ENCODE measurements at regions not wholly inside any gene's neighbourhood (a gene's known extent, or its start where the extent isn't known, plus 50 kb on each side); places are given as distances from the start of the nearest gene placed in this dataset.

- ChIA-PET CTCF (no interaction called here), RAD21 (ENCODE audit: low non-redundant PET in 1 of 2, low total read pairs in 2 of 2, uncharacterized antibody in 2 of 2, unreplicated experiment in 2 of 2) (no interaction called here), POLR2A (no interaction called here)
- no peaks in the 10 kb centered on the region for H3K79me2 ChIP-seq (ENCODE audit: insufficient read depth, low read length)
- H4K20me1 ChIP-seq (ENCODE audit: insufficient read depth), result no peaks in the 10 kb centered on the region
- H3K27ac ChIP-seq (ENCODE audit: low read depth, low read length), result no peak overlapping the region
- H3K9me3 ChIP-seq (ENCODE audit: control insufficient read depth in 1 of 2, insufficient read depth in 1 of 2, low read depth in 1 of 2, low read length in 2 of 2), result no peaks in the 10 kb centered on the region
- no peaks in the 10 kb centered on the region for H3K36me3 ChIP-seq (ENCODE audit: control insufficient read depth in 1 of 2, insufficient read depth in 2 of 2, low read length in 2 of 2)
- no peaks in the 10 kb centered on the region for H3K9me2 ChIP-seq (ENCODE audit: insufficient read depth)
- no peak overlapping the region for H3K4me2 ChIP-seq (ENCODE audit: low read length)
- no peaks in the 10 kb centered on the region for H3K4me1 ChIP-seq (ENCODE audit: control insufficient read depth in 1 of 2, insufficient read depth in 2 of 2, low read length in 2 of 2)
- no peak overlapping the region for H3K9ac ChIP-seq (ENCODE audit: low read length)
- H3K4me3 ChIP-seq (replicated peaks in 1 of 2; ENCODE audit: low read depth in 1 of 2, low read length in 2 of 2), result no peak overlapping the region
- TF ChIP-seq POLR2A (IDR thresholded peaks at IDR 0.05; ENCODE audit: borderline replicate concordance, extremely low read depth, insufficient read depth, insufficient read length) (no peak), RAD21 (IDR thresholded peaks at IDR 0.05; ENCODE audit: low read depth) (no peak), EZH2 (IDR thresholded peaks at IDR 0.05) (no peak), POLR2AphosphoS5 (IDR thresholded peaks at IDR 0.05; ENCODE audit: low read depth, low read length) (no peak), EGR1 (IDR thresholded peaks at IDR 0.05; ENCODE audit: low read depth) (no peak)
- ATAC-seq, result no peak
- BruUV-seq (replicated peaks), result no TSS peak
- H3K27me3 ChIP-seq (ENCODE audit: insufficient read depth, low read length), result no peaks in the 10 kb centered on the region
- no peak for DNase-seq (ENCODE audit: low read depth, low spot score)
- no peak overlapping the region for H2AFZ ChIP-seq (ENCODE audit: low read depth, low read length, poor library complexity, severe bottlenecking)
- intact Hi-C loops (cut with micrococcal nuclease), result no loop called here
Measured at GRCh38 chr1:194277927-194278326, 1091.5 kb upstream of the B3GALT2 start.

GRCh38 chr1:194273660-194274059 lies 1087.2 kb upstream of the B3GALT2 start:
- Histone ChIP-seq H3K27ac (ENCODE audit: low read depth, low read length) (no peak overlapping the region), H3K9me3 (ENCODE audit: control insufficient read depth in 1 of 2, insufficient read depth in 1 of 2, low read depth in 1 of 2, low read length in 2 of 2) (no peaks in the 10 kb centered on the region), H3K9ac (ENCODE audit: low read length) (no peak overlapping the region), H3K4me3 (replicated peaks in 1 of 2; ENCODE audit: low read depth in 1 of 2, low read length in 2 of 2) (no peak overlapping the region), H3K4me2 (ENCODE audit: low read length) (no peak overlapping the region), H4K20me1 (ENCODE audit: insufficient read depth) (no peaks in the 10 kb centered on the region), H2AFZ (ENCODE audit: low read depth, low read length, poor library complexity, severe bottlenecking) (no peak overlapping the region), H3K4me1 (ENCODE audit: control insufficient read depth in 1 of 2, insufficient read depth in 2 of 2, low read length in 2 of 2) (no peaks in the 10 kb centered on the region), H3K79me2 (ENCODE audit: insufficient read depth, low read length) (no peaks in the 10 kb centered on the region), H3K27me3 (ENCODE audit: insufficient read depth, low read length) (no peaks in the 10 kb centered on the region), H3K36me3 (ENCODE audit: control insufficient read depth in 1 of 2, insufficient read depth in 2 of 2, low read length in 2 of 2) (no peaks in the 10 kb centered on the region), H3K9me2 (ENCODE audit: insufficient read depth) (no peaks in the 10 kb centered on the region; the same call in 1 of the 2 replicates)
- ChIA-PET RAD21 (ENCODE audit: low non-redundant PET in 1 of 2, low total read pairs in 2 of 2, uncharacterized antibody in 2 of 2, unreplicated experiment in 2 of 2) (no interaction called here), POLR2A (no interaction called here), CTCF (no interaction called here)
- ATAC-seq, result no peak
- no TSS peak for BruUV-seq (replicated peaks)
- no peak for DNase-seq (ENCODE audit: low read depth, low spot score)
- intact Hi-C loops (cut with micrococcal nuclease), result no loop called here
- TF ChIP-seq POLR2AphosphoS5 (IDR thresholded peaks at IDR 0.05; ENCODE audit: low read depth, low read length) (no peak), EGR1 (IDR thresholded peaks at IDR 0.05; ENCODE audit: low read depth) (no peak), YY1 (IDR thresholded peaks at IDR 0.05; ENCODE audit: extremely low read depth, insufficient replicate concordance, low read depth, low read length) (no peak), FOSL1 (IDR thresholded peaks at IDR 0.05; ENCODE audit: low read depth) (no peak), ZBTB33 (IDR thresholded peaks at IDR 0.05; ENCODE audit: extremely low read depth, insufficient replicate concordance, low read length) (no peak), ELF1 (IDR thresholded peaks at IDR 0.05; ENCODE audit: borderline replicate concordance, low read depth) (no peak), CBX3 (IDR thresholded peaks at IDR 0.05; ENCODE audit: low read depth) (no peak), RAD21 (IDR thresholded peaks at IDR 0.05; ENCODE audit: low read depth) (no peak), SRF (IDR thresholded peaks at IDR 0.05; ENCODE audit: low read depth) (no peak), JUND (IDR thresholded peaks at IDR 0.05) (no peak), MAX (IDR thresholded peaks at IDR 0.05) (no peak), ZNF274 (IDR thresholded peaks at IDR 0.05; ENCODE audit: low read depth, low read length) (no peak), SIN3A (IDR thresholded peaks at IDR 0.05; ENCODE audit: low read depth) (no peak), EZH2 (IDR thresholded peaks at IDR 0.05) (no peak)
- TF ChIP-seq, protein P1, sequence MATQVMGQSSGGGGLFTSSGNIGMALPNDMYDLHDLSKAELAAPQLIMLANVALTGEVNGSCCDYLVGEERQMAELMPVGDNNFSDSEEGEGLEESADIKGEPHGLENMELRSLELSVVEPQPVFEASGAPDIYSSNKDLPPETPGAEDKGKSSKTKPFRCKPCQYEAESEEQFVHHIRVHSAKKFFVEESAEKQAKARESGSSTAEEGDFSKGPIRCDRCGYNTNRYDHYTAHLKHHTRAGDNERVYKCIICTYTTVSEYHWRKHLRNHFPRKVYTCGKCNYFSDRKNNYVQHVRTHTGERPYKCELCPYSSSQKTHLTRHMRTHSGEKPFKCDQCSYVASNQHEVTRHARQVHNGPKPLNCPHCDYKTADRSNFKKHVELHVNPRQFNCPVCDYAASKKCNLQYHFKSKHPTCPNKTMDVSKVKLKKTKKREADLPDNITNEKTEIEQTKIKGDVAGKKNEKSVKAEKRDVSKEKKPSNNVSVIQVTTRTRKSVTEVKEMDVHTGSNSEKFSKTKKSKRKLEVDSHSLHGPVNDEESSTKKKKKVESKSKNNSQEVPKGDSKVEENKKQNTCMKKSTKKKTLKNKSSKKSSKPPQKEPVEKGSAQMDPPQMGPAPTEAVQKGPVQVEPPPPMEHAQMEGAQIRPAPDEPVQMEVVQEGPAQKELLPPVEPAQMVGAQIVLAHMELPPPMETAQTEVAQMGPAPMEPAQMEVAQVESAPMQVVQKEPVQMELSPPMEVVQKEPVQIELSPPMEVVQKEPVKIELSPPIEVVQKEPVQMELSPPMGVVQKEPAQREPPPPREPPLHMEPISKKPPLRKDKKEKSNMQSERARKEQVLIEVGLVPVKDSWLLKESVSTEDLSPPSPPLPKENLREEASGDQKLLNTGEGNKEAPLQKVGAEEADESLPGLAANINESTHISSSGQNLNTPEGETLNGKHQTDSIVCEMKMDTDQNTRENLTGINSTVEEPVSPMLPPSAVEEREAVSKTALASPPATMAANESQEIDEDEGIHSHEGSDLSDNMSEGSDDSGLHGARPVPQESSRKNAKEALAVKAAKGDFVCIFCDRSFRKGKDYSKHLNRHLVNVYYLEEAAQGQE (IDR thresholded peaks at IDR 0.05; ENCODE audit: low read depth), result no peak
- TF ChIP-seq, protein P2, sequence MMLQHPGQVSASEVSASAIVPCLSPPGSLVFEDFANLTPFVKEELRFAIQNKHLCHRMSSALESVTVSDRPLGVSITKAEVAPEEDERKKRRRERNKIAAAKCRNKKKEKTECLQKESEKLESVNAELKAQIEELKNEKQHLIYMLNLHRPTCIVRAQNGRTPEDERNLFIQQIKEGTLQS (IDR thresholded peaks at IDR 0.05), result no peak

Data from HCT116 (cell line).